A549 (cell line): ENCODE measurements at regions not wholly inside any gene's neighbourhood (a gene's known extent, or its start where the extent isn't known, plus 50 kb on each side); places are given as distances from the start of the nearest gene placed in this dataset.

Source experiments
- CEBPB ChIP-seq, 2 experiments: fragments of >200 bp in 1 of 2; sonication (Bioruptor Twin) in 1 of 2; formaldehyde crosslinking in 1 of 2; IDR thresholded peaks; 2 replicates each; pipeline ENCODE4 v1.6.1; 2012 to 2016
- EP300 ChIP-seq, 2 experiments: fragments of >200 bp; sonication (Bioruptor Twin); formaldehyde crosslinking; IDR thresholded peaks; 2 replicates in 1 of 2; 3 replicates in 1 of 2; pipeline ENCODE4 v1.6.1; 2016 to 2017
- FOSL2 ChIP-seq, 2 experiments: fragments of 450-650 bp in 1 of 2; fragments of >200 bp in 1 of 2; sonication (Bioruptor Twin) in 1 of 2; formaldehyde crosslinking; IDR thresholded peaks; 2 replicates each; pipeline versions ENCODE4 v1.5.0 to v1.6.1; 2016 to 2020; ENCODE audit warnings: mild to moderate bottlenecking in 1 of 2, moderate library complexity in 1 of 2
- JUNB ChIP-seq: fragments of >200 bp; sonication (Bioruptor Twin); formaldehyde crosslinking; IDR thresholded peaks from 2 replicates; pipeline ENCODE4 v1.6.1; 2016
- MAX ChIP-seq: IDR thresholded peaks from 2 replicates; pipeline ENCODE4 v1.6.1; 2012
- MYC ChIP-seq: IDR thresholded peaks from 2 replicates; pipeline ENCODE4 v1.6.1; 2012; ENCODE audit warnings: mild to moderate bottlenecking, inconsistent platforms, low read length, improper control_type of control experiment, borderline replicate concordance
- POLR2A ChIP-seq: IDR thresholded peaks from 2 replicates; pipeline ENCODE4 v1.6.1; 2012; ENCODE audit warnings: mild to moderate bottlenecking, low read length
- RAD21 ChIP-seq, 2 experiments: fragments of >200 bp in 1 of 2; sonication (Bioruptor Twin) in 1 of 2; formaldehyde crosslinking in 1 of 2; IDR thresholded peaks in 1 of 2; conservative IDR thresholded peaks in 1 of 2; 2 replicates in 1 of 2; 3 replicates in 1 of 2; pipeline ENCODE4 v1.6.1; 2012 to 2018; ENCODE audit warnings: inconsistent platforms in 1 of 2
- RFX5 ChIP-seq: fragments of 450-650 bp; IDR thresholded peaks from 2 replicates; pipeline ENCODE4 v1.7.1; 2014; ENCODE audit warnings: antibody characterized with exemption, mild to moderate bottlenecking, moderate library complexity
- TF ChIP-seq, protein P1 (sequence below): fragments of >200 bp; sonication (Bioruptor Twin); formaldehyde crosslinking; IDR thresholded peaks from 3 replicates; pipeline ENCODE4 v1.5.1; 2016
- TF ChIP-seq, protein P2 (sequence below): fragments of 200-600 bp; sonication (generic); IDR thresholded peaks from 2 replicates; pipeline ENCODE4 v1.6.1; 2016; ENCODE audit warnings: antibody characterized with exemption, mild to moderate bottlenecking, moderate library complexity

- TF ChIP-seq, protein P1, sequence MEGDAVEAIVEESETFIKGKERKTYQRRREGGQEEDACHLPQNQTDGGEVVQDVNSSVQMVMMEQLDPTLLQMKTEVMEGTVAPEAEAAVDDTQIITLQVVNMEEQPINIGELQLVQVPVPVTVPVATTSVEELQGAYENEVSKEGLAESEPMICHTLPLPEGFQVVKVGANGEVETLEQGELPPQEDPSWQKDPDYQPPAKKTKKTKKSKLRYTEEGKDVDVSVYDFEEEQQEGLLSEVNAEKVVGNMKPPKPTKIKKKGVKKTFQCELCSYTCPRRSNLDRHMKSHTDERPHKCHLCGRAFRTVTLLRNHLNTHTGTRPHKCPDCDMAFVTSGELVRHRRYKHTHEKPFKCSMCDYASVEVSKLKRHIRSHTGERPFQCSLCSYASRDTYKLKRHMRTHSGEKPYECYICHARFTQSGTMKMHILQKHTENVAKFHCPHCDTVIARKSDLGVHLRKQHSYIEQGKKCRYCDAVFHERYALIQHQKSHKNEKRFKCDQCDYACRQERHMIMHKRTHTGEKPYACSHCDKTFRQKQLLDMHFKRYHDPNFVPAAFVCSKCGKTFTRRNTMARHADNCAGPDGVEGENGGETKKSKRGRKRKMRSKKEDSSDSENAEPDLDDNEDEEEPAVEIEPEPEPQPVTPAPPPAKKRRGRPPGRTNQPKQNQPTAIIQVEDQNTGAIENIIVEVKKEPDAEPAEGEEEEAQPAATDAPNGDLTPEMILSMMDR = no peak
- TF ChIP-seq POLR2A (no peak), RAD21 (conservative IDR thresholded peaks at IDR 0.05 in 1 of 2, IDR thresholded peaks at IDR 0.05 in 1 of 2) (no peak), CEBPB (IDR thresholded peaks at IDR 0.05) (no peak), RFX5 (no peak), JUNB (no peak), FOSL2 (IDR thresholded peaks at IDR 0.05) (no peak), FOSL2 (CRISPR knock-in tag; IDR thresholded peaks at IDR 0.05) (no peak), MAX (no peak), EP300 (IDR thresholded peaks at IDR 0.05) (no peak), MYC (no peak)
- TF ChIP-seq, protein P2, sequence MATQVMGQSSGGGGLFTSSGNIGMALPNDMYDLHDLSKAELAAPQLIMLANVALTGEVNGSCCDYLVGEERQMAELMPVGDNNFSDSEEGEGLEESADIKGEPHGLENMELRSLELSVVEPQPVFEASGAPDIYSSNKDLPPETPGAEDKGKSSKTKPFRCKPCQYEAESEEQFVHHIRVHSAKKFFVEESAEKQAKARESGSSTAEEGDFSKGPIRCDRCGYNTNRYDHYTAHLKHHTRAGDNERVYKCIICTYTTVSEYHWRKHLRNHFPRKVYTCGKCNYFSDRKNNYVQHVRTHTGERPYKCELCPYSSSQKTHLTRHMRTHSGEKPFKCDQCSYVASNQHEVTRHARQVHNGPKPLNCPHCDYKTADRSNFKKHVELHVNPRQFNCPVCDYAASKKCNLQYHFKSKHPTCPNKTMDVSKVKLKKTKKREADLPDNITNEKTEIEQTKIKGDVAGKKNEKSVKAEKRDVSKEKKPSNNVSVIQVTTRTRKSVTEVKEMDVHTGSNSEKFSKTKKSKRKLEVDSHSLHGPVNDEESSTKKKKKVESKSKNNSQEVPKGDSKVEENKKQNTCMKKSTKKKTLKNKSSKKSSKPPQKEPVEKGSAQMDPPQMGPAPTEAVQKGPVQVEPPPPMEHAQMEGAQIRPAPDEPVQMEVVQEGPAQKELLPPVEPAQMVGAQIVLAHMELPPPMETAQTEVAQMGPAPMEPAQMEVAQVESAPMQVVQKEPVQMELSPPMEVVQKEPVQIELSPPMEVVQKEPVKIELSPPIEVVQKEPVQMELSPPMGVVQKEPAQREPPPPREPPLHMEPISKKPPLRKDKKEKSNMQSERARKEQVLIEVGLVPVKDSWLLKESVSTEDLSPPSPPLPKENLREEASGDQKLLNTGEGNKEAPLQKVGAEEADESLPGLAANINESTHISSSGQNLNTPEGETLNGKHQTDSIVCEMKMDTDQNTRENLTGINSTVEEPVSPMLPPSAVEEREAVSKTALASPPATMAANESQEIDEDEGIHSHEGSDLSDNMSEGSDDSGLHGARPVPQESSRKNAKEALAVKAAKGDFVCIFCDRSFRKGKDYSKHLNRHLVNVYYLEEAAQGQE = no peak
These were observed 445.4 kb upstream of the DEFB115 start for GRCh38 chr20:30811885-30812671.
